A673 (cell line): ENCODE measurements at regions not wholly inside any gene's neighbourhood (a gene's known extent, or its start where the extent isn't known, plus 50 kb on each side); places are given as distances from the start of the nearest gene placed in this dataset.
"Not testable (repeated sequence)": the region's sequence is repeated elsewhere in the genome, so short reads cannot be mapped to it uniquely, and the experiment has no call there.

Experiments
- BruUV-seq: library from RNA; stranded (reverse); fragments of 400-500 nt; replicated peaks from 2 replicates; lab custom pipeline; 2021; lab: Mats Ljungman, UMichigan
- CTCF ChIA-PET: fragments of 300-600 bp; sonication (Branson Sonifier 250); formaldehyde crosslinking; loops from one replicate; lab custom pipeline; 2022; ENCODE audit warnings: antibody characterized with exemption; lab: Charles Lee
- POLR2A ChIA-PET: fragments of 300-600 bp; sonication (Branson Sonifier 250); formaldehyde crosslinking; loops from one replicate; lab custom pipeline; 2022; ENCODE audit warnings: antibody characterized with exemption; ENCODE audit not compliant: low non-redundant PET; lab: Charles Lee
- DNase-seq: peaks from one replicate; pipeline ENCODE4 v3.0.0-alpha.2; 2015; ENCODE audit warnings: low spot score
- H3K27ac ChIP-seq: fragments of 200-600 bp; sonication (generic); 2 replicates; pipeline ENCODE4 v1.5.1; 2016; ENCODE audit warnings: mixed run types, low read depth, mild to moderate bottlenecking, mixed read lengths, antibody characterized with exemption, low read length; ENCODE audit not compliant: poor library complexity, severe bottlenecking
- H3K27me3 ChIP-seq: fragments of 200-600 bp; sonication (generic); replicated peaks from 2 replicates; pipeline ENCODE4 v1.6.1; 2017; ENCODE audit warnings: mixed run types, low read depth, mild to moderate bottlenecking, mixed read lengths, antibody characterized with exemption, low read length; ENCODE audit not compliant: insufficient read depth, poor library complexity
- H3K36me3 ChIP-seq: fragments of 200-600 bp; sonication (generic); 2 replicates; pipeline ENCODE4 v1.6.1; 2016; ENCODE audit warnings: mixed run types, mild to moderate bottlenecking, mixed read lengths, antibody characterized with exemption, low read length; ENCODE audit not compliant: insufficient read depth, poor library complexity, severe bottlenecking
- H3K4me1 ChIP-seq: fragments of 200-600 bp; sonication (generic); 2 replicates; pipeline ENCODE4 v1.6.1; 2017; ENCODE audit warnings: mixed run types, mild to moderate bottlenecking, mixed read lengths, antibody characterized with exemption, low read length; ENCODE audit not compliant: insufficient read depth, poor library complexity, severe bottlenecking
- H3K4me3 ChIP-seq: fragments of 200-600 bp; sonication (generic); 2 replicates; pipeline ENCODE4 v1.5.1; 2016; ENCODE audit warnings: low read depth, mixed run types, mild to moderate bottlenecking, mixed read lengths, low read length; ENCODE audit not compliant: poor library complexity, severe bottlenecking
- H3K9me3 ChIP-seq: fragments of 200-600 bp; sonication (generic); 2 replicates; pipeline ENCODE4 v1.6.1; 2016; ENCODE audit warnings: mixed run types, low read depth, mild to moderate bottlenecking, mixed read lengths, antibody characterized with exemption, low read length; ENCODE audit not compliant: poor library complexity, severe bottlenecking
- EZH2 ChIP-seq: fragments of 200-600 bp; sonication (generic); IDR thresholded peaks from 2 replicates; pipeline ENCODE4 v1.6.1; 2017; ENCODE audit warnings: borderline replicate concordance, low read depth, mild to moderate bottlenecking, mixed read lengths, antibody characterized with exemption, low read length; ENCODE audit not compliant: poor library complexity, severe bottlenecking
- intact Hi-C: fragments of 100-400 bp; cut with micrococcal nuclease; formaldehyde crosslinking; loops from one replicate; pipeline ENCODE4 v1.10.0; 2022; ENCODE audit not compliant: unreplicated experiment
- TF ChIP-seq, protein P1 (sequence below): fragments of 300-800, 200-600 bp; sonication (generic); conservative IDR thresholded peaks from 2 replicates; pipeline ENCODE4 v1.5.1; 2017; ENCODE audit warnings: low read depth, mild to moderate bottlenecking, antibody characterized with exemption, low read length, moderate library complexity, mixed read lengths

DNA sequence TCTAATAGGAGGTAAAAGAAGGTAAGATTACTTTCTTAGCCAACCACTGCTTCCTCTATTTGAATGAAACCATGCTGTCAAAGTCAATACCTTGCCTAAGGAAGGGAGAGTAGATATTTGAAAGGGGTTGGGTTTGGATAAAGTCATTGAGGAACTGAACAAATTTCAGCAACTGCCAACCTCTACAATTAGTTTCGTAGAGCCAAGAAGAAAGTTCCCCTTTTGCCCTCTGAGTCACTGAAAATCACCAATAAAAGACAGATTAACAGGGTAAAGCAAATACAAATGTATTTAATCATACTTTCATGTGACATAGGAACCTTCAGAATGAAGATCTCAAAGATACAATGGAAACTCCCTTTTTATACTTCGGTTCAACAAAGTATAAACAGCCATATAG, 615.7 kb downstream of the GABRG2 start:
- no peak overlapping the region for H3K4me3 ChIP-seq
- intact Hi-C loops, result no loop called here
- POLR2A ChIA-PET, result no interaction called here
- no peaks in the 10 kb centered on the region for H3K9me3 ChIP-seq
- CTCF ChIA-PET, result no interaction called here
- H3K36me3 ChIP-seq, result no peaks in the 10 kb centered on the region
- no peaks in the 10 kb centered on the region for H3K4me1 ChIP-seq
- no peak for TF ChIP-seq EZH2
- TF ChIP-seq, protein P1, sequence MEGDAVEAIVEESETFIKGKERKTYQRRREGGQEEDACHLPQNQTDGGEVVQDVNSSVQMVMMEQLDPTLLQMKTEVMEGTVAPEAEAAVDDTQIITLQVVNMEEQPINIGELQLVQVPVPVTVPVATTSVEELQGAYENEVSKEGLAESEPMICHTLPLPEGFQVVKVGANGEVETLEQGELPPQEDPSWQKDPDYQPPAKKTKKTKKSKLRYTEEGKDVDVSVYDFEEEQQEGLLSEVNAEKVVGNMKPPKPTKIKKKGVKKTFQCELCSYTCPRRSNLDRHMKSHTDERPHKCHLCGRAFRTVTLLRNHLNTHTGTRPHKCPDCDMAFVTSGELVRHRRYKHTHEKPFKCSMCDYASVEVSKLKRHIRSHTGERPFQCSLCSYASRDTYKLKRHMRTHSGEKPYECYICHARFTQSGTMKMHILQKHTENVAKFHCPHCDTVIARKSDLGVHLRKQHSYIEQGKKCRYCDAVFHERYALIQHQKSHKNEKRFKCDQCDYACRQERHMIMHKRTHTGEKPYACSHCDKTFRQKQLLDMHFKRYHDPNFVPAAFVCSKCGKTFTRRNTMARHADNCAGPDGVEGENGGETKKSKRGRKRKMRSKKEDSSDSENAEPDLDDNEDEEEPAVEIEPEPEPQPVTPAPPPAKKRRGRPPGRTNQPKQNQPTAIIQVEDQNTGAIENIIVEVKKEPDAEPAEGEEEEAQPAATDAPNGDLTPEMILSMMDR, result no peak
- DNase-seq, result no peak
- no TSS peak for BruUV-seq
- H3K27ac ChIP-seq, result no peak overlapping the region
- no peaks in the 10 kb centered on the region for H3K27me3 ChIP-seq

DNA sequence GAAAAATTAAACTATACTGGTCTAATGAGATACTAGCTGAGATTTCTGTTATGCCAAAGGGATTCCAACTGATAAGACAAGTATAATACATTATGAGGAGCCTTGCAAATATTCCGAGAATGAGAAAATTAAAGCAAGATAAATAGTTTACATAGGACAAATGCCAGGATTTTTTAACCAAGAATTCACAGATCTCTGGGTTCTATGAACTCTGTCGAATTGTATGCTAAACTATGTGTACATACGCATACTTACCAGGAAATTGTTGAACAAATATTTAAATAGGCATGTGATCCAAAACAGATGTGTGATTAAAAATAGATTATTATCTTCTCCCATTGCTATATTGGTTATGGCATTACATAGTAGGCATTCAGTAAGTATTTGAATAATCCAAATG, 616.6 kb downstream of the GABRG2 start:
- DNase-seq, result no peak
- ChIA-PET POLR2A (no interaction called here), CTCF (no interaction called here)
- no peak overlapping the region for H3K4me3 ChIP-seq
- BruUV-seq, result no TSS peak
- H3K36me3 ChIP-seq, result no peaks in the 10 kb centered on the region
- no peaks in the 10 kb centered on the region for H3K9me3 ChIP-seq
- H3K27ac ChIP-seq, result no peak overlapping the region
- H3K27me3 ChIP-seq, result no peaks in the 10 kb centered on the region
- TF ChIP-seq EZH2, result no peak
- TF ChIP-seq, protein P1, result no peak
- no peaks in the 10 kb centered on the region for H3K4me1 ChIP-seq
- intact Hi-C loops, result no loop called here

DNA sequence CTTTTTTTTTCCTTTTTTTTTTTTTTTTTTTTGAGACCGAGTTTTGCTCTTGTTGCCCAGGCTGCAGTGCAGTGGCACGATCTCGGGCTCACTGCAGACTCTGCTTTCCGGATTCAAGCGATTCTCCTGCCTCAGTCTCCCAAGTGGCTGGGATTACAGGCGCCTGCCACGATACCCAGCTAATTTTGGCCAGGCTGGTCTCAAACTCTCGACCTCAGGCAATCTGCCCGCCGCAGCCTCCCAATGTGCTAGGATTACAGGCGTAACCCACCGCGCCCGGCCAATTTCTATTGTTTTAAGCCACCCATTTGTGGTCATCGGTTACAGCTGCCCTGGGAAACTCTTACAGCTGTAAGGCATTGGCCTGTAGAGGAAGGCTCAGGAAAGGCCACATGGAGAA, 617.7 kb downstream of the GABRG2 start:
- H3K4me1 ChIP-seq, result no peaks in the 10 kb centered on the region
- CTCF ChIA-PET, result no interaction called here
- intact Hi-C loops, result no loop called here

DNA sequence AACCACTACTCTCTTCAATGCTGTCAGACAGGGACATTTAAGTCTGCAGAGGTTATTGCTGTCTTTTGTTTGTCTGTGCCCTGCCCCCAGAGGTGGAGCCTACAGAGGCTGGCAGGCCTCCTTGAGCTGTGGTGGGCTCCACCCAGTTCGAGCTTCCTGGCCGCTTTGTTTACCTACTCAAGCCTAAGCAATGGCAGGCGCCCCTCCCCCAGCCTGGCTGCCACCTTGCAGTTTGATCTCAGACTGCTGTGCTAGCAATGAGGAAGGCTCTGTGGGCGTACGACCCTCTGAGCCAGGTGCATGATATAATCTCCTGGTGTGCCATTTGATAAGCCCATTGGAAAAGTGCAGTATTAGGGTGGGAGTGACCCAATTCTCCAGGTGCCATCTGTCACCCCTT, 628.7 kb downstream of the GABRG2 start:
- BruUV-seq, H3K27ac ChIP-seq, POLR2A ChIA-PET, H3K9me3 ChIP-seq, H3K4me3 ChIP-seq, H3K36me3 ChIP-seq, DNase-seq, intact Hi-C loops, H3K4me1 ChIP-seq, CTCF ChIA-PET, H3K27me3 ChIP-seq: not testable (repeated sequence)

More for the DNA sequence above, 617.7 kb downstream of the GABRG2 start:
- POLR2A ChIA-PET, result no interaction called here
- DNase-seq, result no peak
- no peaks in the 10 kb centered on the region for H3K27me3 ChIP-seq
- no peaks in the 10 kb centered on the region for H3K36me3 ChIP-seq
- H3K4me3 ChIP-seq, result no peak overlapping the region
- no TSS peak for BruUV-seq
- H3K27ac ChIP-seq, result no peak overlapping the region
- H3K9me3 ChIP-seq, result no peaks in the 10 kb centered on the region
- TF ChIP-seq EZH2, result no peak
- TF ChIP-seq, protein P1, result no peak
